ENCODE measurements at regions not wholly inside any gene's neighbourhood (a gene's known extent, or its start where the extent isn't known, plus 50 kb on each side); places are given as distances from the start of the nearest gene placed in this dataset.
"Not testable (repeated sequence)": the region's sequence is repeated elsewhere in the genome, so short reads cannot be mapped to it uniquely, and the experiment has no call there.

DNA sequence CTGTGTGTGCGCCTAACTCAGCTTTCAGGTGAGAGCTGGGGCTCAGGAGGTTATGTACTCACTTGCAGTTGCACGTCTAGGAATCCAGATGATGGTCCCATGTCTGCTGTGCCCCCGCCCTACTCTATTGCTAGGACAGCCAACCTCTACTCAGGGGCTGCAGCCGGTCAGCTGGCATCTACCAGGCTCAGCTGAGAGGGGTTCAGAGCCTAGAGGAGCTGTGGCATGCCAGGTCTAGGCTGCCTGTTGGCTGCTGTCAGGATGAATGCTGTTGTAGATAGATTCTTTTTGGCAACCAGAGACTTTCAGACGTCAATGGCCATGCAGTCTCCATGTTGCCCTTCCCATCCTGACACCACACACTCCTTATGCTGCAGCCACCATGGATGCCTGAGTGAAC lies 214.5 kb downstream of the RTP5 start:
- TF ChIP-seq POLR2A (IDR thresholded peaks at IDR 0.05; ENCODE audit: extremely low read depth, insufficient read length), result not testable (repeated sequence)
- TF ChIP-seq, protein P1, sequence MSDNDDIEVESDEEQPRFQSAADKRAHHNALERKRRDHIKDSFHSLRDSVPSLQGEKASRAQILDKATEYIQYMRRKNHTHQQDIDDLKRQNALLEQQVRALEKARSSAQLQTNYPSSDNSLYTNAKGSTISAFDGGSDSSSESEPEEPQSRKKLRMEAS (IDR thresholded peaks at IDR 0.05; ENCODE audit: low read depth, low read length), result not testable (repeated sequence)
